RPMI8226 (cell line): ENCODE measurements at regions not wholly inside any gene's neighbourhood (a gene's known extent, or its start where the extent isn't known, plus 50 kb on each side); places are given as distances from the start of the nearest gene placed in this dataset.
A peak's percentile ranks its signal among the peaks of the same experiment; 100 is the strongest.

Source experiments
- DNase-seq: peaks from one replicate; pipeline ENCODE4 v3.0.0-alpha.2; 2015

GRCh38 chr21:26736449-26736848, 108.8 kb downstream of the ADAMTS1 start:
- DNase-seq = no peak

GRCh38 chr21:26732432-26733221, 112.6 kb downstream of the ADAMTS1 start:
- DNase-seq = peak; percentile 33

DNA sequence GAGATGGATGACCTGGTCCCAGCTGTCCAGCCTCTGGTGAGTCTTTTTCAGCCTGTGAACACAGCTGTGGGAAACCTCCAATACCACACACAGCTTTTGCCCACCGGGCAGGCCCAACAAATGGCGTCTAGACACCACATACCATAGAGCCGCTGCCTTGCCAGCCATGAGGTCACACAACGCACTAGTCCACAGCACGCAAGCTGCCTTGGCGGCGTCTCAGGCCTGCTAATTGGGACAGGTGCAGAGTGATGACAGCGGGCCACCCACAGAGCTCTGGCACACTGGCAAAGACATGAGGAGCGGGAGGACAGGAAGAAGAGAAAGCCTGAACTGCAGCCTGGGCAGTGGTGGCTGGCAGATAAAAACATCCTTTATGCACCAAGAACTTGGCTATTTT, 125.5 kb downstream of the ADAMTS1 start:
- no peak for DNase-seq

DNA sequence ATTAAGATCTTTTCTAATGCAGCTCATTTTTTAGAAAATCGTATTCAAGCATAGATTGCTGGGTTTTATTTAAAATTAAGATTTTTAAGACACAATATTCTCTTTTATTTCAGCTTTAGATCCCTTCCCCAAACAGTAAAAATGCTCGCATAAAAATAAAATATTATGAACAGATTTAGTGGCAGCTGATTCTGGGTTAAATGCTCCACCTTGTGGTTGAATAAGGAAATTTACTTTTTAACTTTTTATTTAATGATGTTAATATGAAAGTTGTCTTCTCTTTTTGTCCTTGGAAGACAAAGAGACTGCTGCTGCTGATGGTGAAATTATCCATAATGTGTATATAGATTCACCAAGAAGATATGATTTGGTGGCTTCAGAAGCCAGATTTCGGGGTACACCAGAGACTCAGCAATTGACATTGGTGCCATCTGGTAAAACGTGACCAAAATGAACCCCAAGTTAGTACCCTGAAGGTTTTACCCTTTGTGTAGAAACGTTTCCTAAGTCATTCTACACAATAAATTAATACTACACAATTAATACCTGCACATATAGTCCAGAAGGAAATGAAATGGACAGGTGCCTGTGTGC, 128.0 kb downstream of the ADAMTS1 start:
- DNase-seq = no peak

GRCh38 chr21:26715878-26716506, 129.2 kb downstream of the ADAMTS1 start:
- peak; percentile 32 for DNase-seq

- DNase-seq = no peak
Observed at GRCh38 chr21:26715116-26715515, 130.1 kb downstream of the ADAMTS1 start.

GRCh38 chr21:26710155-26710554, 135.1 kb downstream of the ADAMTS1 start:
- DNase-seq = no peak

- DNase-seq = no peak
Observed at GRCh38 chr21:26709090-26709489, 136.0 kb upstream of the CYYR1 start.

DNA sequence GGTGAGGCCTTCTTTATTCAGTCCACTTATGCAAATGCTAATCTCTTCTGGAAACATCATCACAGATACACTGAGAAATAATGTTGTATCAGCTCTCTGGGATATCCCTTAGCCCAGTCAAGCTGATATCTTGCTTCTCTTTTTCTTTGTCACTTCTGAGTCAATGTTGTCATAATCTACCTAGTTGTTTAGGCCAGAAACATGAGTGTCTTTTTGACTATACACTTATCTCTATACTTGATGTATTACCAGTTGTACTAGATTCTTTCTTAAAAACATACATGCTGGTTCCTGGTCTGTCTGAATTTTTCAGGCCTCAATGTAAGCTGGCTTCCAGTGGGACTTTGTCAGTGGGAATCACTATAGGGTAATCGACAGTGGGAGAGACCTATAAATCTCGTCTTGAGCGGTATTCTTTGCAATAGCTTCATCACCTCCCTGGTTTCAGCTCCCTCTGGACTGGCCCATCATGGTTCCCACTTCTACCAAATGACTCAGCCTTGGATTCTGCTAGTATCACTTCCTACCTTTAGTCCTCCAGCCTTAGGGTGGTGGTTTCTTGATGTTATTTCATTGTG, 135.2 kb upstream of the CYYR1 start:
- no peak for DNase-seq

DNA sequence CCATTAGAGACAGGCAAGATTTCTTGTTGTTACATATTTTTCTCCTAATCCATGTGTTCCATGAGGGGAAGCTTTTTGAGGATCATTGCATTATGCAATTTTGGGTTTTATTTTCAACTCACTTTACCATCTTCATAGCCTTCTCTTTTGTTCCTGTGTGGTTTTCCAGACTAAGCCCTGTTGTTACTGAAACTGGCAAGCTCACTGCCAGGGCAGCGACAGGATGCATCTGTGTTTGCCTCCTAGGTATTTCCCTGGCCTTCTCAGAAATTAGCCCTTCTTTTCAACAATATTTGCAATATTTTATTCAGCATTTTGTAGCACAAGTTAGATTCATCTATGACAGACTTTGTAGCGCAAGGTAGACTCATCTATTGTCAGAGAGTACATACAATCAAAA, 134.2 kb upstream of the CYYR1 start:
- no peak for DNase-seq

- DNase-seq = no peak
Observed at GRCh38 chr21:26698416-26698815, 125.3 kb upstream of the CYYR1 start.

DNA sequence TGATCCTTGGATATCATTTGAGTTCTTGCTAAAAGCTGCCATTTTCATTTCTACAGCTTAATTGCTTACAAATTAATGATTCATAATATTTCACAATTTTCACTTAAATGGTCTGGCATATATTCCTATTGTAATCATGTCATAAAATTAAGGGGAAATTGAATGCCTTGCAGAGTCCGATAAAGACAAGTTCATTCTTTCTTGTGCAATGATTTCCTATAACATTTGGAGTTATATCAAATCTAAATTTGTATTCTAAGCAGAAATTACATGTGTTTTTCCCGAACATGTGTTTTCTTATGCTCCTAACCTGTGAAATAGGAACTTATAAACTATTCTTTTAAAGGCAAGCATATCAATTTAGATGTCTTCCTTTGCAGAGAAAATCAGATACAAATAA, 118.3 kb upstream of the CYYR1 start:
- DNase-seq = no peak

- DNase-seq = no peak
Observed at GRCh38 chr21:26686705-26687104, 113.6 kb upstream of the CYYR1 start.

DNA sequence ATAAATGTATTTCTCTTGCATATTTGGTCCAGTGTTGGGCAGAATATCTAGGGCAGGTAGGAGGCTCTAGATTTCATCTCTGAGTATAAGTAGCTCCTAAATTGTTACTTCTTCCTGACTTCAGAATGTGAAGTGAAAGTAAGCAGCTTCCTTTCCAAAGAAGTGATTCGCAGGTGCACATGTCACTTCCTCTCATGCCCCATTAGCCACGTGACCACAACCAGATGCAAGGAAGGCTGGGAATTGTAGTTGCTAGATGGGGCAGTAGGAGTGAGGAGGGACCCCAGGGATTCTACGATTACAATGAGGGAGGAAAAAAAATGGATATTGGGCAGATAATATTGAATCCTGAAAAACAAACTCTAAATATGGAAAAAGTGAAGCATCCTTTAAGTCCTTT, 113.2 kb upstream of the CYYR1 start:
- peak; percentile 66 for DNase-seq

- DNase-seq = no peak
Observed at GRCh38 chr21:26684889-26685288, 111.8 kb upstream of the CYYR1 start.

- no peak for DNase-seq
Observed at GRCh38 chr21:26683996-26684395, 110.9 kb upstream of the CYYR1 start.

DNA sequence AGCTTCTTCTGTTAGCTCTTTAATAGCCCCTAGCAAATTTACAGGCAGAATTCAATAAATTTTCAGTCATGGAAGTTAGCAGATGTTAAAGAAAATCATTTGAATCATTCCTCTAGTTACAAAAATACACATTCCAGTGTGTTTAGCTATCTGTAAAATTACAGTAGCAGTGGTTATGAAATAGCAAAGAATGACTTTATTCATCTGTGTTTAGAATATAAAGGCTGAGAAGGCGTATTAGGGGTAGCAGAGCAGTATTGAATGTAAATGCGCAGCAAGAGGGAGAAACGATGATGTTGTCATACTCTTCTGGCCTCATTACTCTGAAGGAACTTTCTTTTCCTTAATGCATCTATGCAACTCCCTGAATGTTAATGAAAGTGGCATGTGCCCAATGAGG, 106.2 kb upstream of the CYYR1 start:
- no peak for DNase-seq

- no peak for DNase-seq
Observed at GRCh38 chr21:26674323-26674722, 101.2 kb upstream of the CYYR1 start.

GRCh38 chr21:26669215-26669764, 96.2 kb upstream of the CYYR1 start:
- DNase-seq = no peak

DNA sequence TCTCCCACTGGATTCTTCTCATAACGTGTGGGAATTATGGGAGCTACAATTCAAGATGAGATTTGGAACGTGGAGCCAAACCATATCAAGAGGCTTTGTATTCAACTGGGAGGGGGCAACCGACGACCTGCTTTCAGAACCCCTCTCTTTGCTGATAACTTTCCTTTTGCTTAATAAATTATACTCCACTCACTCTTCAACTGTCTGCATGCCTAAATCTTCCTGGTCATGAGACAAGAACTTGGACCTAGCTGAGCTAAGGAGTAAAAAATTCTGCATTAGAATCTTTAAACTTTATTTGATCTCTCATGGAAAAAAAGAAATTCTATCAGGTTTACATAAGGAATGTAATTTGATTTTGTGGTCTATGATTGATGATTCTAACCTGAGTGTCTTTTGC, 86.7 kb upstream of the CYYR1 start:
- no peak for DNase-seq

DNA sequence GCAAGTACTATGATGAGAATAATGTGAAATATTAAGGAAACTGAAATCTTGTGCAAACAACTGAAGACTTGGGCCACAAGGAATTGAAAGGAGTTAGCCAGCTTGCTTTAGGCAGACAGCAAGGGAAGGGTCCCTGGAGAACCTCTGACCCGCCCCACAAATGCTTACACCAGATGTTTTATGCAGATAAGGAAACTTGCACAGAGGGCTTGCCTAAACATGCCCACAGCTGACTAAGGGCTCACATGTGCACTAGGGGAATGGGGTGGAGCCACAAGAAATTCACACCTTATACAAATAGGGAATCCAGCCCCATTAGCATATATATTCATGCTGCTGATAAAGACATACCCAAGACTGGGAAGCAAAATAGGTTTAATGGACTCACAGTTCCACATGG, 86.1 kb upstream of the CYYR1 start:
- DNase-seq = no peak

- no peak for DNase-seq
Observed at GRCh38 chr21:26655460-26655859, 82.4 kb upstream of the CYYR1 start.

DNA sequence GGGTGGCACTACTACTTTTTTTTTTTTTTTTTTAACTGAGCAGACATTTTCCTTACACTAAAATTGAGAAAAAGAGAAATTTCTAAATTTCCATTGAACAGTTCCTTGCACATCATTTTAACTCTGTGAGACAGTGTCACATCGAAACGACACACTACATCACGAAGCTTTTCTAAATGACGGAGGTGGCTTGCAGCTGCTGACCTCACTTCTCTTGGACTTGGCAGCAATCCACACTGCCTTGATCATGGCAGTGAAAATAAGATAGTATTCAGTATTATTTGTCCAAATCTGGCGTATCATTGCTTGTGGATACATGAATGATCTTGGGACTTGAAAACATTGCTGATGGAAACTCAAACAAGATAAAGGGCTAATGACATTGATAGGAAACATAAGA, 80.3 kb upstream of the CYYR1 start:
- no peak for DNase-seq

DNA sequence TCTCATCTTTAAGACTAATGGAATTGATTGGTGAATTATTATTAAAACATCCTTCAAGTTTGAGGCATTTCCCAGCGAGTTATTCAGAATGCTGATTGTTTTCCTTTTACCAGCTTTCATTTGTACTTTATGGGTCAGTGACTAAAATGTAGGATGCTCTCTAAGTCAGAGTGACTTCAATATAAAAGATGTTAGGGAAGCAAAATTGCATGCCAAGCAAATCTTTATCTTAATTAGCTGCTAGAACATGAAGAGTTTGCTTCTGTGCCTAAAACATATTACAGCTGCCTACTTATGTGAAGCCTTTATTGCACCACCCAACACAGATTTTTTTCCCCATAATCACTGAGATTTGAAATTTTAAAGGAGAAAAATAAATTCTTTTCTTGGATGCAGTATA, 79.8 kb upstream of the CYYR1 start:
- no peak for DNase-seq
